ENCODE measurements at regions not wholly inside any gene's neighbourhood (a gene's known extent, or its start where the extent isn't known, plus 50 kb on each side); places are given as distances from the start of the nearest gene placed in this dataset.

DNA sequence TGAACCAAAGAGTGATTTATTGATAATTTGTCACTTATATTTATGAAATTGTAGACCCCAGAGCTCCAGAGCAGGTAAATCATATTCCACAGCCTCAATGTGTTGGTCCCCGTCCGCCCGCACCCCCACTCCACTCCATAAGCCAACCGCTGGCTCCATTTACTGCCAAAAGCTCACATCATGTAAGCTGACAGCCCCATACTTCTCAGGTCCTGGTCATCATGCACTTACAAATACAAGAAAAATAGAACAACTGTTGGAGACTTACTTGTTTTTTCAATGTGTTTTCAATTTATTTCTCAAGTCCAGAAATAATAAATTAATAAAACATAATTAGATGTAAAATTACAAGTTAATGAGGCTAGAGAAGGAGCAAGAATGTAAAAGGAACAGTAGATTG lies 235.7 kb upstream of the HAND2 start:
- Histone ChIP-seq H2AFZ (ENCODE audit: low read depth, low read length) (no peak overlapping the region), H3K36me3 (ENCODE audit: insufficient read depth, low read length) (no peaks in the 10 kb centered on the region), H3K4me2 (ENCODE audit: low read length) (no peak overlapping the region), H3K9ac (ENCODE audit: low read length) (no peak overlapping the region), H3K27me3 (ENCODE audit: insufficient read depth, low read length) (no peaks in the 10 kb centered on the region), H3K9me3 (ENCODE audit: insufficient read depth, low read depth, low read length) (peaks cover 3% of the 10 kb centered on the region), H3K4me3 (ENCODE audit: insufficient read depth, low read depth, low read length) (no peak overlapping the region), H3K79me2 (ENCODE audit: insufficient read depth, low read length) (no peaks in the 10 kb centered on the region), H3K27ac (ENCODE audit: low read depth, low read length) (no peak overlapping the region), H3K4me1 (ENCODE audit: insufficient read depth, low read length) (no peaks in the 10 kb centered on the region), H4K20me1 (ENCODE audit: insufficient read depth, low read length) (no peaks in the 10 kb centered on the region)
- no peak for DNase-seq (ENCODE audit: low read depth)
- FAIRE-seq, result no peak
- Mint-ChIP-seq H3K4me1 (ENCODE audit: low read depth, unreplicated experiment) (no peaks in the 10 kb centered on the region), H3K27me3 (ENCODE audit: low read depth, unreplicated experiment) (peaks cover 1% of the 10 kb centered on the region), H3K9me3 (ENCODE audit: unreplicated experiment) (no peaks in the 10 kb centered on the region), H3K4me3 (ENCODE audit: unreplicated experiment) (no peak overlapping the region), H3K27ac (ENCODE audit: unreplicated experiment) (no peak overlapping the region), H3K36me3 (ENCODE audit: low read depth, unreplicated experiment) (no peaks in the 10 kb centered on the region)
- TF ChIP-seq, protein P1, sequence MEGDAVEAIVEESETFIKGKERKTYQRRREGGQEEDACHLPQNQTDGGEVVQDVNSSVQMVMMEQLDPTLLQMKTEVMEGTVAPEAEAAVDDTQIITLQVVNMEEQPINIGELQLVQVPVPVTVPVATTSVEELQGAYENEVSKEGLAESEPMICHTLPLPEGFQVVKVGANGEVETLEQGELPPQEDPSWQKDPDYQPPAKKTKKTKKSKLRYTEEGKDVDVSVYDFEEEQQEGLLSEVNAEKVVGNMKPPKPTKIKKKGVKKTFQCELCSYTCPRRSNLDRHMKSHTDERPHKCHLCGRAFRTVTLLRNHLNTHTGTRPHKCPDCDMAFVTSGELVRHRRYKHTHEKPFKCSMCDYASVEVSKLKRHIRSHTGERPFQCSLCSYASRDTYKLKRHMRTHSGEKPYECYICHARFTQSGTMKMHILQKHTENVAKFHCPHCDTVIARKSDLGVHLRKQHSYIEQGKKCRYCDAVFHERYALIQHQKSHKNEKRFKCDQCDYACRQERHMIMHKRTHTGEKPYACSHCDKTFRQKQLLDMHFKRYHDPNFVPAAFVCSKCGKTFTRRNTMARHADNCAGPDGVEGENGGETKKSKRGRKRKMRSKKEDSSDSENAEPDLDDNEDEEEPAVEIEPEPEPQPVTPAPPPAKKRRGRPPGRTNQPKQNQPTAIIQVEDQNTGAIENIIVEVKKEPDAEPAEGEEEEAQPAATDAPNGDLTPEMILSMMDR (IDR thresholded peaks at IDR 0.05; ENCODE audit: insufficient read depth, low read depth, low read length), result no peak
- no peak for TF ChIP-seq EZH2 (IDR thresholded peaks at IDR 0.05; ENCODE audit: insufficient read depth, low read length)

DNA sequence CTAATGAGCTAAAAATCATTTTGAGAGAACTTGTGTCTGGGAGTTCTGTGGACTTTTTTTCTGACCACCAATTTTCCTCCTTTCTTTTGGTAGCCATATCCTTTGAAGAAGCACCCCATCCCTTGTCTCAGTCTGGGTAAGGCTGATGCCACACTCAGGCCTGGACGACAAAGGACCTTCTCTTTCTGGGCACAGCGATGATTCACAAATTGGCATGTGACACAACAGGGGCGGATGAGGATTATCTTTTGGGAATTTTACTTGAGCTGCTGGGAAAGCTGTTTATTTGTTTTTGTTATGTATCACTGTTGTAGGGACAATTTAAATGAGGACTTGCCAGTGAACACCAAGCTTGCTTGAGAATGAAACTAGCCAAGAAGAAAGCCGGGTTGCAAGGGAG lies 233.4 kb upstream of the HAND2 start:
- H3K9ac ChIP-seq (ENCODE audit: low read length), result no peak overlapping the region
- H4K20me1 ChIP-seq (ENCODE audit: insufficient read depth, low read length), result no peaks in the 10 kb centered on the region
- H3K4me1 Mint-ChIP-seq (ENCODE audit: low read depth, unreplicated experiment), result no peaks in the 10 kb centered on the region
- no peak overlapping the region for H3K4me3 Mint-ChIP-seq (ENCODE audit: unreplicated experiment)
- no peaks in the 10 kb centered on the region for H3K36me3 ChIP-seq (ENCODE audit: insufficient read depth, low read length)
- DNase-seq (ENCODE audit: low read depth) (no peak), FAIRE-seq (no peak)
- H3K9me3 Mint-ChIP-seq (ENCODE audit: unreplicated experiment), result no peaks in the 10 kb centered on the region
- TF ChIP-seq, protein P1 (IDR thresholded peaks at IDR 0.05; ENCODE audit: insufficient read depth, low read depth, low read length), result no peak
- TF ChIP-seq EZH2 (IDR thresholded peaks at IDR 0.05; ENCODE audit: insufficient read depth, low read length), result no peak
- H3K4me2 ChIP-seq (ENCODE audit: low read length), result no peak overlapping the region
- no peak overlapping the region for H3K4me3 ChIP-seq (ENCODE audit: insufficient read depth, low read depth, low read length)
- H3K9me3 ChIP-seq (ENCODE audit: insufficient read depth, low read depth, low read length), result peaks cover 3% of the 10 kb centered on the region
- no peaks in the 10 kb centered on the region for H3K36me3 Mint-ChIP-seq (ENCODE audit: low read depth, unreplicated experiment)
- H2AFZ ChIP-seq (ENCODE audit: low read depth, low read length), result no peak overlapping the region
- no peaks in the 10 kb centered on the region for H3K4me1 ChIP-seq (ENCODE audit: insufficient read depth, low read length)
- no peak overlapping the region for H3K27ac Mint-ChIP-seq (ENCODE audit: unreplicated experiment)
- no peaks in the 10 kb centered on the region for H3K27me3 ChIP-seq (ENCODE audit: insufficient read depth, low read length)
- peaks cover 1% of the 10 kb centered on the region for H3K27me3 Mint-ChIP-seq (ENCODE audit: low read depth, unreplicated experiment)
- no peak overlapping the region for H3K27ac ChIP-seq (ENCODE audit: low read depth, low read length)
- H3K79me2 ChIP-seq (ENCODE audit: insufficient read depth, low read length), result no peaks in the 10 kb centered on the region

DNA sequence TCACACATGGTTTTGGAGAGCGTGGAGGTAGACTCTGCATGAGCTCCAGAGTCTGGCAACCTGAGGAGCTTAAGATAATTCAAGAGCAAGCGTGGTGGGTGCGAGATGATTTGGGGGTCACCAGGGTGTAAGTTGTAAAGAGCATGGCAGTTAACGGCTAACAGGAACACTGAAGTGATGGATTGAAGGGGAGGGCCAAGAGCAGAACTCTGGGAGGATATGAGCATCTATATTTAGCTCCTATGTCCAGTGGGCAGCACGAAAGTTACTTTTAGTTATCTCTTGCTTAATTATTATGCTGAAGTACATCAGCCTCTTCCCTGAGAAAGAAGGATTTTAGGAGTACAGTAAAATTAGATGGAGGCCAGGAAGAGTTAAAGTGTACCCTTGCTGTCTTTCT lies 231.9 kb upstream of the HAND2 start:
- H3K79me2 ChIP-seq (ENCODE audit: insufficient read depth, low read length), result no peaks in the 10 kb centered on the region
- H3K27me3 ChIP-seq (ENCODE audit: insufficient read depth, low read length), result no peaks in the 10 kb centered on the region
- H3K4me3 ChIP-seq (ENCODE audit: insufficient read depth, low read depth, low read length), result no peak overlapping the region
- Mint-ChIP-seq H3K4me1 (ENCODE audit: low read depth, unreplicated experiment) (no peaks in the 10 kb centered on the region), H3K9me3 (ENCODE audit: unreplicated experiment) (no peaks in the 10 kb centered on the region), H3K27ac (ENCODE audit: unreplicated experiment) (no peak overlapping the region), H3K36me3 (ENCODE audit: low read depth, unreplicated experiment) (no peaks in the 10 kb centered on the region), H3K4me3 (ENCODE audit: unreplicated experiment) (no peak overlapping the region), H3K27me3 (ENCODE audit: low read depth, unreplicated experiment) (peaks cover 1% of the 10 kb centered on the region)
- H3K9me3 ChIP-seq (ENCODE audit: insufficient read depth, low read depth, low read length), result no peaks in the 10 kb centered on the region
- no peak overlapping the region for H2AFZ ChIP-seq (ENCODE audit: low read depth, low read length)
- H3K9ac ChIP-seq (ENCODE audit: low read length), result no peak overlapping the region
- no peak overlapping the region for H3K4me2 ChIP-seq (ENCODE audit: low read length)
- no peaks in the 10 kb centered on the region for H3K4me1 ChIP-seq (ENCODE audit: insufficient read depth, low read length)
- no peak overlapping the region for H3K27ac ChIP-seq (ENCODE audit: low read depth, low read length)
- H3K36me3 ChIP-seq (ENCODE audit: insufficient read depth, low read length), result no peaks in the 10 kb centered on the region
- DNase-seq (ENCODE audit: low read depth) (no peak), FAIRE-seq (no peak)
- no peak for TF ChIP-seq EZH2 (IDR thresholded peaks at IDR 0.05; ENCODE audit: insufficient read depth, low read length)
- TF ChIP-seq, protein P1 (IDR thresholded peaks at IDR 0.05; ENCODE audit: insufficient read depth, low read depth, low read length), result no peak
- H4K20me1 ChIP-seq (ENCODE audit: insufficient read depth, low read length), result no peaks in the 10 kb centered on the region
